Fibroblast of lung (primary cell): ENCODE measurements at regions not wholly inside any gene's neighbourhood (a gene's known extent, or its start where the extent isn't known, plus 50 kb on each side); places are given as distances from the start of the nearest gene placed in this dataset.

Experiments
- DNase-seq, 2 donors: peaks; one replicate each; pipeline versions ENCODE4 v3.0.0 to v3.0.0-alpha.2; 2010; ENCODE audit warnings: low read depth in 2 of 2
- H2AFZ ChIP-seq: 2 replicates; pipeline ENCODE4 v1.5.1; 2012; ENCODE audit warnings: low read length, control low read depth, inconsistent platforms
- H3K27ac ChIP-seq: 2 replicates; pipeline ENCODE4 v1.5.1; 2011; ENCODE audit warnings: low read length, control low read depth; ENCODE audit not compliant: insufficient read depth
- H3K27me3 ChIP-seq: 2 replicates; pipeline ENCODE4 v1.5.1; 2011; ENCODE audit warnings: mild to moderate bottlenecking, low read length; ENCODE audit not compliant: control insufficient read depth, insufficient read depth
- H3K36me3 ChIP-seq: 2 replicates; pipeline ENCODE4 v1.5.1; 2011; ENCODE audit warnings: low read length; ENCODE audit not compliant: control insufficient read depth, insufficient read depth
- H3K4me1 ChIP-seq: 2 replicates; pipeline ENCODE4 v1.5.1; 2011; ENCODE audit warnings: low read length; ENCODE audit not compliant: control insufficient read depth, insufficient read depth; ENCODE audit errors: extremely low read depth
- H3K4me2 ChIP-seq: 2 replicates; pipeline ENCODE4 v1.5.1; 2011; ENCODE audit warnings: low read length, control low read depth; ENCODE audit not compliant: insufficient read depth; ENCODE audit errors: extremely low read depth
- H3K4me3 ChIP-seq, 4 experiments: fragments of 200-600 bp in 1 of 4; sonication (generic) in 1 of 4; replicated peaks in 1 of 4; 2 replicates each; pipeline ENCODE4 v1.5.1; 2011 to 2016; ENCODE audit warnings: low read length in 4 of 4, low read depth in 3 of 4, mild to moderate bottlenecking in 3 of 4, control low read depth in 2 of 4, inconsistent platforms in 1 of 4, mixed read lengths in 1 of 4; ENCODE audit not compliant: insufficient read depth in 1 of 4; ENCODE audit errors: control extremely low read depth in 1 of 4
- H3K79me2 ChIP-seq: 2 replicates; pipeline ENCODE4 v1.5.1; 2012; ENCODE audit warnings: mild to moderate bottlenecking, low read length, inconsistent platforms; ENCODE audit not compliant: control insufficient read depth, insufficient read depth
- H3K9ac ChIP-seq: 2 replicates; pipeline ENCODE4 v1.5.1; 2011; ENCODE audit warnings: mild to moderate bottlenecking, low read length, control low read depth; ENCODE audit not compliant: insufficient read depth
- H3K9me3 ChIP-seq: 2 replicates; pipeline ENCODE4 v1.5.1; 2012; ENCODE audit warnings: low read depth, low read length; ENCODE audit not compliant: control insufficient read depth, insufficient read depth
- H4K20me1 ChIP-seq: 2 replicates; pipeline ENCODE4 v1.5.1; 2011; ENCODE audit warnings: low read length; ENCODE audit not compliant: control insufficient read depth, insufficient read depth; ENCODE audit errors: extremely low read depth
- EZH2 ChIP-seq: IDR thresholded peaks from 2 replicates; pipeline ENCODE4 v1.5.1; 2012; ENCODE audit warnings: low read length, control low read depth, mild to moderate bottlenecking; ENCODE audit errors: missing control alignments
- TF ChIP-seq, protein P1 (sequence below), 2 donors: IDR thresholded peaks in 1 of 2; conservative IDR thresholded peaks in 1 of 2; 1 replicate in 1 of 2; 2 replicates in 1 of 2; pipeline ENCODE4 v1.5.1; 2011 to 2012; ENCODE audit warnings: low read length in 2 of 2, control low read depth in 1 of 2, inconsistent platforms in 1 of 2, low read depth in 1 of 2, mild to moderate bottlenecking in 1 of 2

DNA sequence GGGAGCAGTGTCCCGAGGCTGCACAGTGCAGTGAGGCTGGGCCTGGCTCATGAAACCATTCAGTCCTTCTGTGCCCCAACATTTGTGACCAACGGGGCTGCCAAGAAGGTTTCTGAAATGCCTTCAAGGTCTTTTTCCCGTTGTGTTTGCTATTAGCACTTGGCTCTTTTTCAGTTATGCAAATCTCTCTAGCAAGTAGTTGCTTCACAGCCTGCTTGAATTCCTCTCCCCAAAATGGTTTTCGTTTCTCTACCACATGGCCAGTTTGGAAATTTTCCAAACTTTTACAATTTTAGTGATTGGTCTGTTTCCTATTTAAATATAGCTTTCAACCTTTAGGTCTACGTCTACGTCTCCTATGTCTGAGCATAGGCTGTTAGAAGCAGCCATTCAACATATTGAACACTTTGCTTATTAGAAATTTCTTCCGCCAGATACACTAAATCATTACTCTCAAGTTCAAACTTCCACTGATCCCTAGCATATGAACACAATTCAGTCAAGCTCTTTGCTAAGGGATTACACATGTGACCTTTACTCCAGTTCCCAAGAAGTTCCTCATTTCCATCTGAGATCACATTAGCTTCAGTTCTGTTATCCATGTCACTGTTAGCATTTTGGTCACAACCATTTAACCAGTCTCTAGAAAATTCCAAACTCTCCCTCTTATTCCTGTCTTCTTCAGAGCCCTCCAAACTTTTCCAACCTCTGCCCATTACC, 901.8 kb downstream of the GLUD2 start:
- no peaks in the 10 kb centered on the region for H3K79me2 ChIP-seq
- H3K9me3 ChIP-seq = no peaks in the 10 kb centered on the region
- DNase-seq = no peak
- H3K27me3 ChIP-seq = no peaks in the 10 kb centered on the region
- H3K4me3 ChIP-seq = no peak overlapping the region
- no peak overlapping the region for H2AFZ ChIP-seq
- TF ChIP-seq, protein P1, sequence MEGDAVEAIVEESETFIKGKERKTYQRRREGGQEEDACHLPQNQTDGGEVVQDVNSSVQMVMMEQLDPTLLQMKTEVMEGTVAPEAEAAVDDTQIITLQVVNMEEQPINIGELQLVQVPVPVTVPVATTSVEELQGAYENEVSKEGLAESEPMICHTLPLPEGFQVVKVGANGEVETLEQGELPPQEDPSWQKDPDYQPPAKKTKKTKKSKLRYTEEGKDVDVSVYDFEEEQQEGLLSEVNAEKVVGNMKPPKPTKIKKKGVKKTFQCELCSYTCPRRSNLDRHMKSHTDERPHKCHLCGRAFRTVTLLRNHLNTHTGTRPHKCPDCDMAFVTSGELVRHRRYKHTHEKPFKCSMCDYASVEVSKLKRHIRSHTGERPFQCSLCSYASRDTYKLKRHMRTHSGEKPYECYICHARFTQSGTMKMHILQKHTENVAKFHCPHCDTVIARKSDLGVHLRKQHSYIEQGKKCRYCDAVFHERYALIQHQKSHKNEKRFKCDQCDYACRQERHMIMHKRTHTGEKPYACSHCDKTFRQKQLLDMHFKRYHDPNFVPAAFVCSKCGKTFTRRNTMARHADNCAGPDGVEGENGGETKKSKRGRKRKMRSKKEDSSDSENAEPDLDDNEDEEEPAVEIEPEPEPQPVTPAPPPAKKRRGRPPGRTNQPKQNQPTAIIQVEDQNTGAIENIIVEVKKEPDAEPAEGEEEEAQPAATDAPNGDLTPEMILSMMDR (conservative IDR thresholded peaks at IDR 0.05 in 1 of 2, IDR thresholded peaks at IDR 0.05 in 1 of 2; ENCODE audit: low read depth in 1 of 2, low read length in 2 of 2) = no peak
- TF ChIP-seq EZH2 = no peak
- no peak overlapping the region for H3K9ac ChIP-seq
- H3K27ac ChIP-seq = no peak overlapping the region
- no peak overlapping the region for H3K4me2 ChIP-seq
- H3K36me3 ChIP-seq = no peaks in the 10 kb centered on the region
- H3K4me1 ChIP-seq = no peaks in the 10 kb centered on the region
- H4K20me1 ChIP-seq = no peaks in the 10 kb centered on the region

DNA sequence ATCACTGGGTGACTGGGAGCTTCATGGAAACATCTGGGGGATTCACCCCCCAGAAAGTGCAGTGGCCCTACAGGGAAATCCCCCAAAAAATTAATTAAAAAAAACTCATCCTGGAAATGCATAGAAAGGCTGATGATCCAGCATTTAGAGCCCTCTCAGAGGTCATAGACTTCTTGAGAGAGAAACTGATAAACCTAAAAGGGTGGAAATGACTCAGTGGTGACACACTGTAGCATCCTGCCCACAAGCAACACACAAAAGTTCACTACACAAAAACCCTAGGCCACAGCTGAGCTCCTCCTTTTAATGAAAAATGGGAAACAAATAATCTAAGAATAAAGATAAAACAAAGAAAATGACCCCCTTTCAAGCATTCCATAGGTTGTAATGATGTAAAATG, 911.5 kb downstream of the GLUD2 start:
- no peaks in the 10 kb centered on the region for H3K36me3 ChIP-seq
- no peaks in the 10 kb centered on the region for H3K27me3 ChIP-seq
- TF ChIP-seq EZH2 = no peak
- TF ChIP-seq, protein P1 (conservative IDR thresholded peaks at IDR 0.05 in 1 of 2, IDR thresholded peaks at IDR 0.05 in 1 of 2; ENCODE audit: low read depth in 1 of 2, low read length in 2 of 2) = no peak
- H3K9ac ChIP-seq = no peak overlapping the region
- H4K20me1 ChIP-seq = no peaks in the 10 kb centered on the region
- H3K4me1 ChIP-seq = no peaks in the 10 kb centered on the region
- no peak overlapping the region for H3K27ac ChIP-seq
- H3K79me2 ChIP-seq = no peaks in the 10 kb centered on the region
- H3K9me3 ChIP-seq = no peaks in the 10 kb centered on the region
- peak in 1 of 2 donors; percentile 39 for DNase-seq
- H2AFZ ChIP-seq = no peak overlapping the region
- H3K4me3 ChIP-seq = no peak overlapping the region
- H3K4me2 ChIP-seq = no peak overlapping the region

GRCh38 chrX:121975671-121976070, 928.3 kb downstream of the GLUD2 start:
- Histone ChIP-seq H3K9ac (no peak overlapping the region), H3K9me3 (no peaks in the 10 kb centered on the region), H3K27me3 (no peaks in the 10 kb centered on the region), H3K36me3 (no peaks in the 10 kb centered on the region), H3K79me2 (no peaks in the 10 kb centered on the region), H2AFZ (no peak overlapping the region), H3K4me1 (no peaks in the 10 kb centered on the region), H3K4me3 (no peak overlapping the region), H3K27ac (no peak overlapping the region), H4K20me1 (no peaks in the 10 kb centered on the region), H3K4me2 (no peak overlapping the region)
- TF ChIP-seq, protein P1 (conservative IDR thresholded peaks at IDR 0.05 in 1 of 2, IDR thresholded peaks at IDR 0.05 in 1 of 2; ENCODE audit: low read depth in 1 of 2, low read length in 2 of 2) = no peak
- TF ChIP-seq EZH2 = no peak
- no peak for DNase-seq
